CD4-positive, alpha-beta T cell treated with Interleukin-21 for 1 hour (primary cell): ENCODE measurements at regions not wholly inside any gene's neighbourhood (a gene's known extent, or its start where the extent isn't known, plus 50 kb on each side); places are given as distances from the start of the nearest gene placed in this dataset.

Experiments used
- DNase-seq: peaks from one replicate; pipeline ENCODE4 v3.0.0-alpha.2; 2020

GRCh38 chr4:11342401-11342800 lies 86.3 kb downstream of the HS3ST1 start:
- no peak for DNase-seq

GRCh38 chr4:11341337-11342043 lies 87.2 kb downstream of the HS3ST1 start:
- no peak for DNase-seq

- DNase-seq = no peak
Measured at GRCh38 chr4:11338956-11339782, 89.5 kb downstream of the HS3ST1 start.

- no peak for DNase-seq
Measured at GRCh38 chr4:11337287-11337686, 91.4 kb downstream of the HS3ST1 start.

GRCh38 chr4:11336435-11336834 lies 92.3 kb downstream of the HS3ST1 start:
- no peak for DNase-seq

GRCh38 chr4:11334887-11335286 lies 93.8 kb downstream of the HS3ST1 start:
- no peak for DNase-seq

- DNase-seq = no peak
Measured at GRCh38 chr4:11328401-11328800, 100.3 kb downstream of the HS3ST1 start.

- DNase-seq = no peak
Measured at GRCh38 chr4:11326021-11326420, 102.7 kb downstream of the HS3ST1 start.

- DNase-seq = no peak
Measured at GRCh38 chr4:11323771-11324170, 104.9 kb downstream of the HS3ST1 start.

GRCh38 chr4:11313157-11313943 lies 115.3 kb downstream of the HS3ST1 start:
- no peak for DNase-seq

GRCh38 chr4:11312389-11312788 lies 116.3 kb downstream of the HS3ST1 start:
- no peak for DNase-seq

GRCh38 chr4:11301075-11301660 lies 127.5 kb downstream of the HS3ST1 start:
- no peak for DNase-seq

GRCh38 chr4:11299836-11300235 lies 128.9 kb downstream of the HS3ST1 start:
- DNase-seq = no peak

GRCh38 chr4:11299016-11299415 lies 129.7 kb downstream of the HS3ST1 start:
- DNase-seq = no peak

- no peak for DNase-seq
Measured at GRCh38 chr4:11298451-11298850, 130.2 kb downstream of the HS3ST1 start.

GRCh38 chr4:11297627-11298026 lies 131.1 kb downstream of the HS3ST1 start:
- DNase-seq = no peak

- DNase-seq = no peak
Measured at GRCh38 chr4:11297201-11297600, 131.5 kb downstream of the HS3ST1 start.

GRCh38 chr4:11293866-11294265 lies 134.8 kb downstream of the HS3ST1 start:
- DNase-seq = no peak

- no peak for DNase-seq
Measured at GRCh38 chr4:11287055-11287454, 141.6 kb downstream of the HS3ST1 start.

- DNase-seq = no peak
Measured at GRCh38 chr4:11286533-11286932, 142.2 kb downstream of the HS3ST1 start.

- no peak for DNase-seq
Measured at GRCh38 chr4:11281720-11282119, 147.0 kb downstream of the HS3ST1 start.

- no peak for DNase-seq
Measured at GRCh38 chr4:11271263-11271662, 157.4 kb downstream of the HS3ST1 start.

- DNase-seq = no peak
Measured at GRCh38 chr4:11268149-11268548, 160.5 kb downstream of the HS3ST1 start.
